ENCODE measurements at regions not wholly inside any gene's neighbourhood (a gene's known extent, or its start where the extent isn't known, plus 50 kb on each side); places are given as distances from the start of the nearest gene placed in this dataset.

GRCh38 chr22:48121984-48122383 is 1359.5 kb downstream of the TBC1D22A start:
- H3K4me3 ChIP-seq (ENCODE audit: low read length), result no peak overlapping the region
- TF ChIP-seq CTCF (IDR thresholded peaks at IDR 0.05; ENCODE audit: insufficient read depth, low read depth, low read length, missing control alignments), result no peak
- no peak for DNase-seq (ENCODE audit: low read depth)

GRCh38 chr22:48118654-48119053 is 1356.2 kb downstream of the TBC1D22A start:
- no peak overlapping the region for H3K4me3 ChIP-seq (ENCODE audit: low read length)
- no peak for TF ChIP-seq CTCF (IDR thresholded peaks at IDR 0.05; ENCODE audit: insufficient read depth, low read depth, low read length, missing control alignments)
- no peak for DNase-seq (ENCODE audit: low read depth)

GRCh38 chr22:48116871-48117270 is 1354.4 kb downstream of the TBC1D22A start:
- no peak overlapping the region for H3K4me3 ChIP-seq (ENCODE audit: low read length)
- no peak for TF ChIP-seq CTCF (IDR thresholded peaks at IDR 0.05; ENCODE audit: insufficient read depth, low read depth, low read length, missing control alignments)
- no peak for DNase-seq (ENCODE audit: low read depth)

GRCh38 chr22:48112687-48113521 is 1350.5 kb downstream of the TBC1D22A start:
- no peak for TF ChIP-seq CTCF (IDR thresholded peaks at IDR 0.05; ENCODE audit: insufficient read depth, low read depth, low read length, missing control alignments)
- no peak overlapping the region for H3K4me3 ChIP-seq (ENCODE audit: low read length)
- no peak for DNase-seq (ENCODE audit: low read depth)

- TF ChIP-seq CTCF (IDR thresholded peaks at IDR 0.05; ENCODE audit: insufficient read depth, low read depth, low read length, missing control alignments), result no peak
- no peak overlapping the region for H3K4me3 ChIP-seq (ENCODE audit: low read length)
Measured at GRCh38 chr22:48106715-48107259, 1344.3 kb downstream of the TBC1D22A start.

GRCh38 chr22:48106215-48106614 is 1343.8 kb downstream of the TBC1D22A start:
- no peak for DNase-seq (ENCODE audit: low read depth)
- no peak overlapping the region for H3K4me3 ChIP-seq (ENCODE audit: low read length)
- TF ChIP-seq CTCF (IDR thresholded peaks at IDR 0.05; ENCODE audit: insufficient read depth, low read depth, low read length, missing control alignments), result no peak

More at GRCh38 chr22:48106715-48107259, 1344.3 kb downstream of the TBC1D22A start:
- DNase-seq (ENCODE audit: low read depth), result no peak

All from epithelial cell of esophagus (primary cell).